GM21786 (cell line): ENCODE measurements at regions not wholly inside any gene's neighbourhood (a gene's known extent, or its start where the extent isn't known, plus 50 kb on each side); places are given as distances from the start of the nearest gene placed in this dataset.
"Not testable (repeated sequence)": the region's sequence is repeated elsewhere in the genome, so short reads cannot be mapped to it uniquely, and the experiment has no call there.

Experiments
- ATAC-seq: cut with Tn5 transposase; IDR thresholded peaks from one replicate; pipeline ENCODE4 v1.9.1; 2021; ENCODE audit not compliant: unreplicated experiment

GRCh38 chr6:85135376-85136094 lies 314.3 kb upstream of the NT5E start:
- no peak for ATAC-seq

- ATAC-seq: no peak
Measured at GRCh38 chr6:85134172-85134571, 315.7 kb upstream of the NT5E start.

- ATAC-seq: no peak
Measured at GRCh38 chr6:85132091-85132490, 317.8 kb upstream of the NT5E start.

- no peak for ATAC-seq
Measured at GRCh38 chr6:85130743-85131142, 319.1 kb upstream of the NT5E start.

- ATAC-seq: no peak
Measured at GRCh38 chr6:85129881-85130280, 320.0 kb upstream of the NT5E start.

GRCh38 chr6:85128781-85129180 lies 321.1 kb upstream of the NT5E start:
- no peak for ATAC-seq

GRCh38 chr6:85128256-85128655 lies 321.6 kb upstream of the NT5E start:
- not testable (repeated sequence) for ATAC-seq

- no peak for ATAC-seq
Measured at GRCh38 chr6:85127696-85128243, 322.1 kb upstream of the NT5E start.

- ATAC-seq: no peak
Measured at GRCh38 chr6:85127168-85127498, 322.8 kb upstream of the NT5E start.

GRCh38 chr6:85126485-85127167 lies 323.3 kb upstream of the NT5E start:
- ATAC-seq: no peak

- no peak for ATAC-seq
Measured at GRCh38 chr6:85125526-85125925, 324.4 kb upstream of the NT5E start.

- no peak for ATAC-seq
Measured at GRCh38 chr6:85124472-85125354, 325.2 kb upstream of the NT5E start.

- ATAC-seq: no peak
Measured at GRCh38 chr6:85121158-85121557, 328.7 kb upstream of the NT5E start.

- ATAC-seq: no peak
Measured at GRCh38 chr6:85118652-85119235, 331.1 kb upstream of the NT5E start.

- ATAC-seq: no peak
Measured at GRCh38 chr6:85118233-85118632, 331.6 kb upstream of the NT5E start.

GRCh38 chr6:85116475-85116874 lies 333.4 kb upstream of the NT5E start:
- ATAC-seq: no peak

- ATAC-seq: no peak
Measured at GRCh38 chr6:85115876-85116275, 334.0 kb upstream of the NT5E start.

GRCh38 chr6:85115376-85115775 lies 334.5 kb upstream of the NT5E start:
- ATAC-seq: no peak

GRCh38 chr6:85114581-85114935 lies 335.3 kb upstream of the NT5E start:
- ATAC-seq: no peak

- ATAC-seq: no peak
Measured at GRCh38 chr6:85113934-85114580, 335.8 kb upstream of the NT5E start.

- ATAC-seq: no peak
Measured at GRCh38 chr6:85112540-85112939, 337.3 kb upstream of the NT5E start.
